ENCODE measurements at regions not wholly inside any gene's neighbourhood (a gene's known extent, or its start where the extent isn't known, plus 50 kb on each side); places are given as distances from the start of the nearest gene placed in this dataset.
A peak's percentile ranks its signal among the peaks of the same experiment; 100 is the strongest.

- DNase-seq (no peak), ATAC-seq (ENCODE audit: low read depth) (no peak)
- no peaks in the 10 kb centered on the region for H3K36me3 ChIP-seq (ENCODE audit: control insufficient read depth, insufficient read depth, low read length)
- no peaks in the 10 kb centered on the region for H3K27me3 ChIP-seq (ENCODE audit: control insufficient read depth, insufficient read depth, low read length)
- H2AK5ac ChIP-seq (ENCODE audit: low read depth, low read length), result peak overlapping the region; percentile 18; the same call in 1 of the 2 replicates
- no TSS peak for BruUV-seq (replicated peaks)
- H2BK5ac ChIP-seq (ENCODE audit: low read depth, low read length, poor library complexity, severe bottlenecking), result peak overlapping the region; percentile 70
- POLR2A ChIA-PET (ENCODE audit: unreplicated experiment), result no interaction called here
- H4K20me1 ChIP-seq (ENCODE audit: insufficient read depth, low read length), result no peaks in the 10 kb centered on the region
- intact Hi-C loops (cut with micrococcal nuclease) (no loop called here), in situ Hi-C loops (cut with MboI; ENCODE audit: low sequenced_read_pairs) (no loop called here), dilution Hi-C loops (cut with HindIII; ENCODE audit: low sequenced_read_pairs, unreplicated experiment) (no loop called here)
- H3K23ac ChIP-seq (ENCODE audit: low read depth, low read length), result no peak overlapping the region
- no peaks in the 10 kb centered on the region for H3K79me1 ChIP-seq (ENCODE audit: low read depth in 1 of 2, low read length in 2 of 2)
- no peak overlapping the region; the same call in 1 of the 2 replicates for H3K14ac ChIP-seq (replicated peaks; ENCODE audit: low read depth, low read length)
- TF ChIP-seq, protein P1, sequence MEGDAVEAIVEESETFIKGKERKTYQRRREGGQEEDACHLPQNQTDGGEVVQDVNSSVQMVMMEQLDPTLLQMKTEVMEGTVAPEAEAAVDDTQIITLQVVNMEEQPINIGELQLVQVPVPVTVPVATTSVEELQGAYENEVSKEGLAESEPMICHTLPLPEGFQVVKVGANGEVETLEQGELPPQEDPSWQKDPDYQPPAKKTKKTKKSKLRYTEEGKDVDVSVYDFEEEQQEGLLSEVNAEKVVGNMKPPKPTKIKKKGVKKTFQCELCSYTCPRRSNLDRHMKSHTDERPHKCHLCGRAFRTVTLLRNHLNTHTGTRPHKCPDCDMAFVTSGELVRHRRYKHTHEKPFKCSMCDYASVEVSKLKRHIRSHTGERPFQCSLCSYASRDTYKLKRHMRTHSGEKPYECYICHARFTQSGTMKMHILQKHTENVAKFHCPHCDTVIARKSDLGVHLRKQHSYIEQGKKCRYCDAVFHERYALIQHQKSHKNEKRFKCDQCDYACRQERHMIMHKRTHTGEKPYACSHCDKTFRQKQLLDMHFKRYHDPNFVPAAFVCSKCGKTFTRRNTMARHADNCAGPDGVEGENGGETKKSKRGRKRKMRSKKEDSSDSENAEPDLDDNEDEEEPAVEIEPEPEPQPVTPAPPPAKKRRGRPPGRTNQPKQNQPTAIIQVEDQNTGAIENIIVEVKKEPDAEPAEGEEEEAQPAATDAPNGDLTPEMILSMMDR (conservative IDR thresholded peaks at IDR 0.05; ENCODE audit: low read depth, low read length), result no peak
- TF ChIP-seq MAFK (IDR thresholded peaks at IDR 0.05; ENCODE audit: low read depth, low read length), result no peak
- no peak for TF ChIP-seq SMC3 (IDR thresholded peaks at IDR 0.05; ENCODE audit: low read depth, low read length)
- TF ChIP-seq, protein P2, sequence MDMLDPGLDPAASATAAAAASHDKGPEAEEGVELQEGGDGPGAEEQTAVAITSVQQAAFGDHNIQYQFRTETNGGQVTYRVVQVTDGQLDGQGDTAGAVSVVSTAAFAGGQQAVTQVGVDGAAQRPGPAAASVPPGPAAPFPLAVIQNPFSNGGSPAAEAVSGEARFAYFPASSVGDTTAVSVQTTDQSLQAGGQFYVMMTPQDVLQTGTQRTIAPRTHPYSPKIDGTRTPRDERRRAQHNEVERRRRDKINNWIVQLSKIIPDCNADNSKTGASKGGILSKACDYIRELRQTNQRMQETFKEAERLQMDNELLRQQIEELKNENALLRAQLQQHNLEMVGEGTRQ (IDR thresholded peaks at IDR 0.05; ENCODE audit: low read depth, low read length), result no peak
- TF ChIP-seq CEBPB (IDR thresholded peaks at IDR 0.05; ENCODE audit: low read depth, low read length), result no peak
- no peak for TF ChIP-seq POLR2A (IDR thresholded peaks at IDR 0.05; ENCODE audit: low read depth, low read length)
- no peak for TF ChIP-seq MXI1 (IDR thresholded peaks at IDR 0.05; ENCODE audit: borderline replicate concordance, low read depth, low read length)
- TF ChIP-seq FOS (IDR thresholded peaks at IDR 0.05; ENCODE audit: low read depth, low read length), result no peak
- TF ChIP-seq BHLHE40 (IDR thresholded peaks at IDR 0.05; ENCODE audit: low read depth, low read length), result no peak
- TF ChIP-seq RAD21 (IDR thresholded peaks at IDR 0.05; ENCODE audit: low read length), result no peak
- TF ChIP-seq NFE2L2 (IDR thresholded peaks at IDR 0.05; ENCODE audit: low read depth, low read length), result no peak
- TF ChIP-seq RCOR1 (IDR thresholded peaks at IDR 0.05; ENCODE audit: insufficient replicate concordance, low read length), result no peak
- TF ChIP-seq, protein P3, sequence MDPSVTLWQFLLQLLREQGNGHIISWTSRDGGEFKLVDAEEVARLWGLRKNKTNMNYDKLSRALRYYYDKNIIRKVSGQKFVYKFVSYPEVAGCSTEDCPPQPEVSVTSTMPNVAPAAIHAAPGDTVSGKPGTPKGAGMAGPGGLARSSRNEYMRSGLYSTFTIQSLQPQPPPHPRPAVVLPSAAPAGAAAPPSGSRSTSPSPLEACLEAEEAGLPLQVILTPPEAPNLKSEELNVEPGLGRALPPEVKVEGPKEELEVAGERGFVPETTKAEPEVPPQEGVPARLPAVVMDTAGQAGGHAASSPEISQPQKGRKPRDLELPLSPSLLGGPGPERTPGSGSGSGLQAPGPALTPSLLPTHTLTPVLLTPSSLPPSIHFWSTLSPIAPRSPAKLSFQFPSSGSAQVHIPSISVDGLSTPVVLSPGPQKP (IDR thresholded peaks at IDR 0.05; ENCODE audit: borderline replicate concordance, low read depth, low read length), result no peak
- TF ChIP-seq RFX5 (IDR thresholded peaks at IDR 0.05; ENCODE audit: low read depth, low read length), result no peak
- TF ChIP-seq CHD1 (IDR thresholded peaks at IDR 0.05; ENCODE audit: low read depth, low read length), result no peak
- no peak for TF ChIP-seq MAZ (IDR thresholded peaks at IDR 0.05; ENCODE audit: borderline replicate concordance, low read depth, low read length)
- peak overlapping the region; percentile 60; the same call in 1 of the 2 replicates for H3K27ac ChIP-seq (ENCODE audit: insufficient read depth, low read length)
- peaks cover 6% of the 10 kb centered on the region for H3K4me1 ChIP-seq (ENCODE audit: control insufficient read depth, insufficient read depth, low read length)
- no peaks in the 10 kb centered on the region for H3K9me1 ChIP-seq (ENCODE audit: insufficient read depth, low read length)
- H2AFZ ChIP-seq (replicated peaks; ENCODE audit: low read length, poor library complexity), result no peak overlapping the region
- peak overlapping the region; percentile 6; the same call in 1 of the 2 replicates for H2BK20ac ChIP-seq (ENCODE audit: low read depth, low read length)
- H2BK120ac ChIP-seq (ENCODE audit: low read depth, low read length), result peak overlapping the region; percentile 54; the same call in 1 of the 2 replicates
- H3K4ac ChIP-seq (ENCODE audit: low read depth, low read length), result peak overlapping the region; percentile 15; the same call in 1 of the 2 replicates
- H4K91ac ChIP-seq (ENCODE audit: insufficient read depth, low read depth, low read length), result peak overlapping the region; percentile 47; the same call in 1 of the 2 replicates
- no peaks in the 10 kb centered on the region for H3K9me3 ChIP-seq (ENCODE audit: control insufficient read depth, insufficient read depth, low read length)
- H3K9ac ChIP-seq (ENCODE audit: low read depth, low read length), result no peak overlapping the region
- H4K5ac ChIP-seq (ENCODE audit: low read depth, low read length), result peak overlapping the region; percentile 68; the same call in 1 of the 2 replicates
- H3K18ac ChIP-seq (ENCODE audit: low read depth, low read length), result peak overlapping the region; percentile 90
- CTCF ChIA-PET, result interaction anchor here (0.7 to 1.3 kb wide), 4 partner anchors 9 to 33 kb away, joined by 3 to 4 read pairs (median 3); no protein-coding TSS in a partner anchor
- no peak overlapping the region for H3K4me2 ChIP-seq (ENCODE audit: low read depth, low read length)
- H3K56ac ChIP-seq (ENCODE audit: extremely low read depth, insufficient read depth, low read length), result no peak overlapping the region
- WGBS, 2 experiments (ENCODE audit: extremely low coverage in 2 of 2, insufficient read length in 1 of 2), result 90% methylated on average over 2 of the region's 3 CpGs; no CpG with 5 or more reads in 1 of the 2 experiments
- no peak overlapping the region for H2AK9ac ChIP-seq (replicated peaks; ENCODE audit: low read depth, low read length, poor library complexity)
- H3K4me3 ChIP-seq (ENCODE audit: insufficient read depth, low read depth, low read length), result no peak overlapping the region
- H4K8ac ChIP-seq (ENCODE audit: low read depth in 2 of 2, low read length in 2 of 2), result peak overlapping the region in 1 of 2 experiments; percentile 32; a peak in 1 of 4 replicates
- no peak overlapping the region for H2BK15ac ChIP-seq (ENCODE audit: low read depth, low read length)
Measured at GRCh38 chr6:163813979-163814493, 399.5 kb downstream of the QKI start.

All from IMR-90 (cell line).